ENCODE measurements at regions not wholly inside any gene's neighbourhood (a gene's known extent, or its start where the extent isn't known, plus 50 kb on each side); places are given as distances from the start of the nearest gene placed in this dataset.

DNA sequence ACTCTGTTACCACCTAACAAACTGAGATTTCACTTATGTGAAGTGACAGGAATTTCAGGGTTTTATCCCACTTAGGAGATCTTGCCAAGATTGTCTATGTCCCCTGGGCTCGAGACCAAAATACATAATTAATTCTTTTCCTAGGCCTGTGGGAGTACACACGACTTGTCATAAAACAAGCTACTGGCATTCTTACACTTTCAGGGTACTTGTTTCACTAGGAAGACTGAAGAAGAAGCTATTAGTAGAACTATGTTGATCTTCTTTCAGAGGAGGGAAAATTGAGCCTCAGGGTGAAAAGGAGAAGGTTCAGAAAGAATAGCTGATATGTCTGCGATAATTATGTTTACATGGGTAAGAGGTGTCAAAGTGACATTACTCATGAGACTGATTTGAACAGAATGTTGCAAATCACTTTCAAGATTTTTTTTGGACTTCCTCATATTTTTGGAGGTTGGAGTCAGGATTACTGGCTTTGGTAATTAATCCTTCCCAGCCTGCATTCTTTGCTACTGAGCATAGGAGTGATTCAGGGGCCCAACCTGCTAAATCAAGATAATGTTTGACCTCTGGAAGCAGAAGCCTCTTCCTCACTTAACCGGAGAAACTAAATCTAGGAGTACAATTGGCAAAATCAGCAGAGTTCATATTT lies 240.0 kb upstream of the NT5C1B start:
- no peaks in the 10 kb centered on the region for H3K9me3 Mint-ChIP-seq (ENCODE audit: low read depth)
- peaks cover 35% of the 10 kb centered on the region for H3K4me1 Mint-ChIP-seq (ENCODE audit: low read depth)
- peaks cover 8% of the 10 kb centered on the region for H3K27me3 Mint-ChIP-seq (ENCODE audit: low read depth)
- DNase-seq (ENCODE audit: low spot score), result no peak
- peak overlapping the region; percentile 43 for H3K27ac Mint-ChIP-seq (ENCODE audit: unreplicated experiment)
- no peak overlapping the region for H3K4me3 Mint-ChIP-seq (ENCODE audit: unreplicated experiment)
- no peaks in the 10 kb centered on the region for H3K36me3 Mint-ChIP-seq (ENCODE audit: low read depth)
- TF ChIP-seq CTCF (IDR thresholded peaks at IDR 0.05), result no peak

DNA sequence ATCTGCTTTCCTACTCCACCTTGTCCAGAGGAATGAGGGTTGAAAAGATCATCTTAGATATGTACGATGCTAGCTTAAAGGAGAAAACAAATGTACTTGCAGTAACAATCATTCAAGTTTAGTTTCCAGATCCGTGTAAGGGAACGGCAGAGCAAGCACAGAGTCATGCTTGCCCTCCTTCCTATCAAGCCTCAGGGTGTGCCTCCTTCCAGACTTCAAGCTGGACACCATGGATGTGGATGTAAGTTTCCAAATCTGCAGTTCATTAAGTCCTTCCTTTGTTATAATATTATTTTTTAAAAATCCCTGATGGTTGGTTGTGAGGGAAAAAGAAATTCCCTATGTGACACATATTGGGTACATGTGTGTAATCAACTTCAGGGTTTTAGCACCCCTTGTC lies 238.9 kb upstream of the NT5C1B start:
- Mint-ChIP-seq H3K36me3 (ENCODE audit: low read depth) (no peaks in the 10 kb centered on the region), H3K27me3 (ENCODE audit: low read depth) (peaks cover 8% of the 10 kb centered on the region), H3K4me1 (ENCODE audit: low read depth) (peaks cover 28% of the 10 kb centered on the region)

GRCh38 chr2:18825838-18826237 lies 236.5 kb upstream of the NT5C1B start:
- peaks cover 21% of the 10 kb centered on the region for H3K4me1 Mint-ChIP-seq (ENCODE audit: low read depth)
- H3K9me3 Mint-ChIP-seq (ENCODE audit: low read depth), result no peaks in the 10 kb centered on the region
- peaks cover 8% of the 10 kb centered on the region for H3K27me3 Mint-ChIP-seq (ENCODE audit: low read depth)
- H3K36me3 Mint-ChIP-seq (ENCODE audit: low read depth), result no peaks in the 10 kb centered on the region
- TF ChIP-seq CTCF (IDR thresholded peaks at IDR 0.05), result no peak
- H3K4me3 Mint-ChIP-seq (ENCODE audit: unreplicated experiment), result no peak overlapping the region
- no peak for DNase-seq (ENCODE audit: low spot score)
- H3K27ac Mint-ChIP-seq (ENCODE audit: unreplicated experiment), result no peak overlapping the region

More for the DNA sequence above, 238.9 kb upstream of the NT5C1B start:
- Mint-ChIP-seq H3K4me3 (ENCODE audit: unreplicated experiment) (no peak overlapping the region), H3K9me3 (ENCODE audit: low read depth) (no peaks in the 10 kb centered on the region), H3K27ac (ENCODE audit: unreplicated experiment) (no peak overlapping the region)
- no peak for DNase-seq (ENCODE audit: low spot score)
- TF ChIP-seq CTCF (IDR thresholded peaks at IDR 0.05), result no peak

GRCh38 chr2:18824915-18825314 lies 235.5 kb upstream of the NT5C1B start:
- TF ChIP-seq CTCF (IDR thresholded peaks at IDR 0.05), result no peak
- H3K36me3 Mint-ChIP-seq (ENCODE audit: low read depth), result no peaks in the 10 kb centered on the region
- H3K27me3 Mint-ChIP-seq (ENCODE audit: low read depth), result peaks cover 8% of the 10 kb centered on the region
- peaks cover 19% of the 10 kb centered on the region for H3K4me1 Mint-ChIP-seq (ENCODE audit: low read depth)
- no peak overlapping the region for H3K4me3 Mint-ChIP-seq (ENCODE audit: unreplicated experiment)
- DNase-seq (ENCODE audit: low spot score), result no peak
- H3K27ac Mint-ChIP-seq (ENCODE audit: unreplicated experiment), result no peak overlapping the region
- H3K9me3 Mint-ChIP-seq (ENCODE audit: low read depth), result no peaks in the 10 kb centered on the region

- no peaks in the 10 kb centered on the region for H3K36me3 Mint-ChIP-seq (ENCODE audit: low read depth)
- H3K4me3 Mint-ChIP-seq (ENCODE audit: unreplicated experiment), result no peak overlapping the region
- peaks cover 14% of the 10 kb centered on the region for H3K4me1 Mint-ChIP-seq (ENCODE audit: low read depth)
- no peaks in the 10 kb centered on the region for H3K9me3 Mint-ChIP-seq (ENCODE audit: low read depth)
- no peak overlapping the region for H3K27ac Mint-ChIP-seq (ENCODE audit: unreplicated experiment)
- DNase-seq (ENCODE audit: low spot score), result no peak
- TF ChIP-seq CTCF (IDR thresholded peaks at IDR 0.05), result no peak
- peaks cover 8% of the 10 kb centered on the region for H3K27me3 Mint-ChIP-seq (ENCODE audit: low read depth)
These were observed 235.0 kb upstream of the NT5C1B start for GRCh38 chr2:18824325-18824790.
